Loucy (cell line): ENCODE measurements at regions not wholly inside any gene's neighbourhood (a gene's known extent, or its start where the extent isn't known, plus 50 kb on each side); places are given as distances from the start of the nearest gene placed in this dataset.
A peak's percentile ranks its signal among the peaks of the same experiment; 100 is the strongest.

Experiments
- EZH2phosphoT487 ChIP-seq: fragments of 200-600 bp; IDR thresholded peaks from 2 replicates; pipeline ENCODE4 v1.6.1; 2018; ENCODE audit warnings: antibody characterized with exemption, mild to moderate bottlenecking, moderate library complexity, borderline replicate concordance
- TF ChIP-seq, protein P1 (sequence below): fragments of 200-600 bp; sonication (generic); conservative IDR thresholded peaks from 2 replicates; pipeline ENCODE4 v1.5.1; 2014; ENCODE audit warnings: mild to moderate bottlenecking, antibody characterized with exemption, low read length

DNA sequence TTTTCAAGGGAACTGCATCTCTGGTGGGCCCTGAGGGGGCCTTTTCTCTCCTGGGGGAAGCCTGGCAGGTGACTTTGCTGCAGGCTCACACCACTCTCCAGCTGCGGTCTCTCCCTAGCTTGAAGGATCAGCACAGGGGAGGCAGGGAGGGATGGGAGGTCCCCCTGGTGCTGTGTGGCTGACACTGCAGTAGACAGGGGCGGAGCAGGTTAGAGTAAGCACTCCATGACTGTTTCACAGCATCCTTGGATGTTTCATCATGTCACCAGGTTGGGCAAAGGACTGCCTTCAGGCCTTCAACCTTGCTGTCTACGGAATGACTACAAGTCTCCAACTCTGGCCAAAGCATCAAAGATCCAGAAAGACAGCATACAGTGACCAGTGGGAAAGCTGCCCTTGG, 470.7 kb downstream of the CDK5RAP2 start:
- TF ChIP-seq, protein P1, sequence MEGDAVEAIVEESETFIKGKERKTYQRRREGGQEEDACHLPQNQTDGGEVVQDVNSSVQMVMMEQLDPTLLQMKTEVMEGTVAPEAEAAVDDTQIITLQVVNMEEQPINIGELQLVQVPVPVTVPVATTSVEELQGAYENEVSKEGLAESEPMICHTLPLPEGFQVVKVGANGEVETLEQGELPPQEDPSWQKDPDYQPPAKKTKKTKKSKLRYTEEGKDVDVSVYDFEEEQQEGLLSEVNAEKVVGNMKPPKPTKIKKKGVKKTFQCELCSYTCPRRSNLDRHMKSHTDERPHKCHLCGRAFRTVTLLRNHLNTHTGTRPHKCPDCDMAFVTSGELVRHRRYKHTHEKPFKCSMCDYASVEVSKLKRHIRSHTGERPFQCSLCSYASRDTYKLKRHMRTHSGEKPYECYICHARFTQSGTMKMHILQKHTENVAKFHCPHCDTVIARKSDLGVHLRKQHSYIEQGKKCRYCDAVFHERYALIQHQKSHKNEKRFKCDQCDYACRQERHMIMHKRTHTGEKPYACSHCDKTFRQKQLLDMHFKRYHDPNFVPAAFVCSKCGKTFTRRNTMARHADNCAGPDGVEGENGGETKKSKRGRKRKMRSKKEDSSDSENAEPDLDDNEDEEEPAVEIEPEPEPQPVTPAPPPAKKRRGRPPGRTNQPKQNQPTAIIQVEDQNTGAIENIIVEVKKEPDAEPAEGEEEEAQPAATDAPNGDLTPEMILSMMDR: 0 out of 2 replicates have a peak, but pooled peaks have one; percentile 27
- no peak for TF ChIP-seq EZH2phosphoT487
